ENCODE measurements at regions not wholly inside any gene's neighbourhood (a gene's known extent, or its start where the extent isn't known, plus 50 kb on each side); places are given as distances from the start of the nearest gene placed in this dataset.

DNA sequence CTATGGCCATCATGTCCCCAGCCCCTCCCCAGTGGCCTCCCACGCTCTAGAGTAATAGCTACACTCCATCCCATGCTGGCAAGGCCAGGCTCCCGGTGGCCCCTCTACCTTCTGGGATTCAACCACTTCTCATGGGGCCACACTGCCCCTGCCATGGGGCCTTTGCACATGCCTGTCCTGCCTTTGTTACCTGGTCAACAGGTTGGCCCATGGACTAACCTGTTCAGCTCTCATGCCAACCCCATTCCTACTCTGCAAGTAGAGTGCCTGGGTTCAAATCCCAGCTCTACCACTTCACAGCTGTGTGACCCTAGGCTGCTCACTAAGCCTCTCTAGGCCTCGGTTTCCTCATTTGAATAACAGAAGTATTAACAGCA, 98.5 kb downstream of the RFLNA start:
- no peak for DNase-seq

GRCh38 chr12:124392667-124393413, 97.9 kb downstream of the RFLNA start:
- DNase-seq: peak; percentile 7

GRCh38 chr12:124392271-124392666, 97.4 kb downstream of the RFLNA start:
- DNase-seq: no peak

DNA sequence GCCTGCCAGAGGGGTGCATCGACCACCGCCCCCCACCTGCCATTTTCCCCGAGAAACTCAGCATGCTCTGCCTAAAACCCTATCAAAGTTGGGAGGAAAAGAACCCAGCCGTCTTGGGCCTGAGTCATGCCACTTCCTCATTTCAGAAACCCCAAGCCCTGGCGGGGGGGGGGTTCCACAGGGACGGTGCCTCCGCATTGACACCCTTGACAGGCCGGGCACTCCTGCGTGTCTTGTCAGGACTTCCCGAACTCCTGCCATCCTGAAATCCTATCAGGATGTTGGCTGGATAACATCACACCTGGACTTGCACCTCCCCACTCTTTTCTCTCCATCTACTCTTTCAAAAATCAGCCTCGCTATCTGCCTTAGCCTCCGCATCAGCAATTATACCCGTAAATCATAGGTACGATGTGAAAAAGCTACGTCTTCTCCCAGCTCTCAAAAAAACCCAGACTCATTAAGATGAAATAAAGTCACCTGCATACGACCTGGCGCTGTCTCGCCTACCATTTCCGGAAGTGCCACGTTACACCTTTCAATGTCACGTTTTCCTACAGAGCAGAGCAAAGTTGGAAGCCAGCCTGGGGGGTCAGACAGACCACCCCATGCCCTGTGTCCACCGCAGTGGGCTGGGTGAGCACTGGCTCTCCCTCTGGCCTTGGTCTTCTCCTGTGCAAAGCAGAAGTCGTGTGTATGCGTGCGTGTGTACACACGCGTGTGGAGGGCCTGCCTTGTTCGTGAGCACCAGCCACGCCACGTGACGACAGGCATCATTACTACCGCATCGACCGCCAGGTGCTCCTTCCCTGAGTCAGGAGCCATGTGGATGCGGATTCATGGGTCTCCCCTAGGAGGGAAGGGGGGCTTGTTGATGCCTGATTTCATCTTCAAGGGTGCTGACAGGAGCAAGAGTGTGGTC, 96.7 kb downstream of the RFLNA start:
- no peak for DNase-seq

GRCh38 chr12:124390442-124391097, 95.7 kb downstream of the RFLNA start:
- no peak for DNase-seq

DNA sequence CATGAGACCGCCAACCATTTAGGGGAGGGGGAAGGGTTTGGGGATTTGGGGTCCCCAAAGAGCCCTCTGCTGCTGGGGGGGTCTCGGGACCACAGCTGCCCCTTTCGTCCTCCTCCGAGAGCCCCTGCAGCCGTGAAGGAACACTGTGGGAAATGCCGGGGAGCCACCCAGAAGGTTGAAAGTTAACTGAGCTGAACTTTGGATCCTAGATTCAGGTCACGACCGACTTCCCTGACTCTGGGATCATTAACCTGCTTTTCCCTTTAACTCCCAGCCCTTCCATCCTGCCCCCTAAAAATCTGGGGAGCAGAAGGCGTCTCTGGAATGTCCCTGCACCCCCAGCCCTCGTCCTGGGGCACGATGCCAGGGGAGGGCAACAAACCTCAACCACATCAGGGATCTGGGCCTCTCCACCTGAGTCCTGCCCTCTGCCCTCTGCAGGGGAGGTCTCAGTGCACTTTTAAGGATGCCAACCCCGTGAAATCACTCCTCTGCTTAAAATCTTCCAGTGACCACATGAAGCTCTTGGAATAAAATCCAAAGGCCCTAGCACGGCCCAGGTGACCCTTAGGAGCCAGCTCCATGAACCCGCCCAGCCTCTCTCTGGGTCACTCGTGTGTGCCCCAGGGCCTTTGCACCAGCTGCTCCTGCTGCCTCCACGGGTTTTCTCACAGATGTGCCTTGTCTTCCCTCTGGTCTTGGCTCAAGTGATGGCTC, 95.0 kb downstream of the RFLNA start:
- no peak for DNase-seq

DNA sequence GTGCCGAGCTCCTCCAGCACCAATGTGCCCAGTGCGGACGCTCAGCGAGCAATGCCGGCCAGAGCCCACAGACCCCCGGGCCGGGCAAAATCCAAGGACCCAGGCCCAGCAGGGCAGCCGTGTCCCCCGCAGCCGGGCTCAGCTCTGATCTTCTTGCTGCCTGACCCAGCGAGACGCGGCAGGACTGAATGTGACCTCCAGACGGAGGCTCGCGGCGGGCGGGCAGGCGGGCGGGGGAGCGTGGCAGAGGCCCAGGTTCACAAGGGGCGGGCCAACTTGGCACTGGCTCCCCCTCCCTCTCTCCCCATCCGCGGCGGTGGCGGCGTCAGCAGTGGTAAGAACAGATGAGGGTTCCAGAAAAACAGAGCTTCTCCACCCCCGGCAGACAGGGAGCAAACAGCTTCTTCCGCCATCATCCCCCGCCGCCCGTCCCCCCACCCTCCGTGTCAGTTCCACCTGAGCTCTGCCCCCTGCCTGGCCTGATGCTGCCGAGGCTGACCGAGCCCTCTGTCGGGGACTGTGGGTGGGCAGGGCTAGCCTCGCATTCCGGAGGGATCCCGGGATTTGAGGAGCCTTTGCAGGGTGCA, 94.3 kb downstream of the RFLNA start:
- DNase-seq: peak; percentile 71

DNA sequence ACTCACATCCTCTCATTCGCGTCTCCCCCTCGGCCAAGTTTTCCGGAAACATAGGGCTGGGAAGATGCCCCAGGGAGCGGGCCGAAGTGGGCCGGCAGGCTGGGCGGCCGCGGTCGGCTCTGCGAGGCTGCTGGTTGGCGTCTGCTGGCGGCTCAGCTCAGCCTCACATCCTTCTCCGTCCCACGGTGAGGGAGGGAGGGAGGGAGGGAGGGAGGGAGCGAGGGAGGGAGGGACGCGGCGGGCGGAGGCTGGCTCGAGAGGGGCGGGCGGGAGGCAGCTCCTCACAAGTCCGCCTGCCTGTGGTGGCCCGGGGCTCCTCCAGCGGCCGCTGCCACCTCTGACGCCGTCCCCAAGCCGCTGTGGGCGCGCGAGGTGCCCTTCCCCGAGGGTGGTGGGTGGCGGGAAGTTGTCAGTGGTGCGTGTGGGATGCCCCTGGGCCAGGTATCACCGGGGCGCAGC, 93.8 kb downstream of the RFLNA start:
- DNase-seq: peak; percentile 41

DNA sequence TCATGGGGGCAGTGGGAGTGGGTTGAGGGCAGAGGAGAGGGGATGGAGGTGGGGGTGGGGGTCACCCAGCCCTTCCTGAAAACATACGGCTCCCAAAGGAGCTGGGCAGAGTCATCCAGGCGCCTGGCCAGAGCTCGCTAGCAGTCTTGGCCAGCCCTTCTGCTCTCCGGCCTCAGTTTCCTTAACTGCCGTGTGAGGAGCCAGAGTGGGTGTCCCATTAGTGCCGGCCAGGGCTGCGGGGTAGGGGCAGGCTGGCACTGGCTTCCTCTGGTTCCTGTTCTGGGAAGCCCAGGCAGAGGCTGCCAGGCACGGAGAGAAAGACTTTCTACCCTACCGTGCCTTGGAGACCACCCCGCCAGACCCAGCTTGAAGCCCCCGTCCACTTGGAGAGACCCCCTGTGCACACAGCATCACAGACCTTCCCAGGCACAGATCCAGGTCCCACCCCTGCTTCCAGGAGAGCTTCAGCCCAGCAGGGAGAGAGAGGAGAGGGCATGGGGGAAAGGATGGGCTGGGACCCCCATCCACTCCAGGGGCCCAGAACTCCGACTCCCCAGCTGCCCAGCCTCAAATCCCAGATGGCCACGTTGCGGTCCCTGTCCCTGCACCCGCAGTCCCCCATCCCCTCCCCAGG, 93.3 kb downstream of the RFLNA start:
- no peak for DNase-seq

GRCh38 chr12:124387528-124387911, 92.6 kb downstream of the RFLNA start:
- DNase-seq: no peak

DNA sequence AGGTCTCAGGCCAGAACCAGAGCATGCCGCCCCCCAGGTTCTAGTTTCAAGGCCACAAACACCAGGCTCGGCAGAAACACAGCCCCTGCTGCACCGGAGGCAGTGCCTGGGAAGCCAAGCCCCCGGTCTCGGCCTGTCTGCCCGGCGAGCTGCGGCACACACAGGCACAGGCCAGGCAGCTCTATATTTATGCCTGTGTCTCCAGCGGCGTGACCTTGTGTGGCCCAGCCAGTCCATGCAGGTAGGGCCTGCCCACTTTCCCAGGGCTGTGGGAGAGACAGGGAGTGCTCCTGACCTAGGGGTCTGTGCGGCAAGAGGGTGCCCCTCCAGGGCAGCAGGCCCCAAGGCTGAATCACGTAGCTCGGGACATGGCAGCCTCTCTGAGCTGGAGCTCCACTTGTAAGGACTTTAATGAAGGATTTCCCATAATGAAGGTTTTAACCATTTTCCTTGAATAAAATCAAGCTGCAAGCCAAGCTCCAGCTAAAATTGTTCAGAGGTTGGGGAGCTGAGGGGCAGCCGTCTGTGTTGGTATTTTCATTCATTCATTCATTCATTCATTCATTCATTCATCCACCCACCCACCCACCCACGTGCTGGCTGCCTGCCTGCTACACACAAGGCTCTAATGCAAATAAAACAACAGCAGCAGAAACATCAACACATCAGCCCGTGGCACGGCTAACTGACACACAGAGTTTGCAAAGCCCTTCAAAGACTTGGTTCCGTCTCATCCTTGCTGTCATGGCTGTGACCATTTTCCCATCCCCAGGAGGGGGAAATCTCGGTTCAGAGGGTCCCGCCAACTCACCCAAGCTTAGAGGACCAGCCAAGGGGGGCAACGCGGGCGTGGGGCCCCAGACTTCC, 92.0 kb downstream of the RFLNA start:
- DNase-seq: no peak

DNA sequence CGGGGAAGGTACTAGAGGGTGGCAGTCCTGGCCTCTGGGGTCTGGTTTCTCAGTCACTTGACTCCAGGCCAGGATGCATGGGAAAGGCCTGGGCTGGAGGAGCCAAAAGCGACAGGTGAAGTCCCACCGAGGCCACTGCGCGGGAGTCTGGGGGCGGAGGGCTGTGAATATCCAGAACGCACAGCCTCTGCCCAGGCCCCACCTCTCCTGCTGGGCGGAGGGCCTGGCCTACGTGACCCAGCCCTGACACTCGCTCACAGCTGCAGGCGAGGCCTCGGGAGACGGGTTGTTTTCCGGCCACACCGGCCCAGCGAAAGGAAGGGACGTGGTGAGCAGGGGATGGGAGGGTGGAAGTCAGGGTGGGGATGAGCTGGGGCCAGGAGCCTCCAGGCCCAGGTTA, 91.2 kb downstream of the RFLNA start:
- no peak for DNase-seq

GRCh38 chr12:124385219-124385969, 90.5 kb downstream of the RFLNA start:
- no peak for DNase-seq

DNA sequence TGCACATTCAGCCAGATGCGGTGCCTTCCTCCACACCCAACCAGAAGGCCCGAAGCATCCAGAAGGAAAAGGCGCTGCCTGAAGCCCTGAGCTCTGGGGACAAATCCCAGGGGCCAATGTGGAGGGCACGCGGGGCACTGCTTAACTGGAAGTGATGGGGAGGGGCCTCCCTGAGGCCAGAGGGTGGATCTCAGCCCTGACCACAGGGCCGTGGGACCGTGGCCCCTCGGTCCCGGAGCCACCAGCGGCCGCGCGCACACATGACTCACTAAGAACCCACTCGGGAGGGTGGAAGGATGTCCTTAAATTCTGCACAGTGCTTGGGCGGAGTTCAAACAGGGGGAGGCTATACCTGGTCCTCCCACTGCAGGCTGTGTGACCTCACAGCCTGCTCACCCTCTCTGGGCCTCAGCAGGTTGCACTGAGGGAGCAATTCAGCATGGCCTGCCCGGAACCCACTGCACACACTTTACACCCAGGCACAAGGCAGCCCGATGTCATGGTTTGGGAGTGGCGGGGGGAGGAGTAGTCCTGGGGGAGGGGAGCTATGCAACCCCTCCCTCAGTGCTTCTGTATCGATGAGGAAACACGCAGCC, 89.5 kb downstream of the RFLNA start:
- DNase-seq: no peak

DNA sequence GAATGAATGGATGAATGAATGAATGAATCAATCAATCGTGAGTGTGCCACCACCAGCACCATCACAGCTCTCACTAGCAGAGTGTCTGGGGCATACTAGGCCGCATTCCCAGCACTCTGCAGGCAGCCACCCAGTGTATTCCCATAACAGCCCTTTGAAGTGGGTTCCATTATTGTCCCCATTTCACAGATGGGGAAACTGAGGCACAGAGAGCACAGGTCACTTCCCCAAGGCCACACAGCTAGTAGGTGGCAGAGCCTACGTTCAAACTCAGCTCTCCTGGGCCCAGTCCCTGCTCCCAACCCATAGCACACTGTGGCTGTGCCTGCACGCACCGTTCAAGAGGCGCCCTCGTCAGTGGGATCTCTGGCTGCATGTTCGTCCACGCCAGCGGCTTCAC, 88.1 kb downstream of the RFLNA start:
- DNase-seq: no peak

GRCh38 chr12:124381456-124382296, 86.8 kb downstream of the RFLNA start:
- no peak for DNase-seq

- DNase-seq: no peak
Observed at GRCh38 chr12:124380796-124381455, 86.0 kb downstream of the RFLNA start.

Measured in NCI-H1105 (cell line).